ENCODE measurements at regions not wholly inside any gene's neighbourhood (a gene's known extent, or its start where the extent isn't known, plus 50 kb on each side); places are given as distances from the start of the nearest gene placed in this dataset.

DNA sequence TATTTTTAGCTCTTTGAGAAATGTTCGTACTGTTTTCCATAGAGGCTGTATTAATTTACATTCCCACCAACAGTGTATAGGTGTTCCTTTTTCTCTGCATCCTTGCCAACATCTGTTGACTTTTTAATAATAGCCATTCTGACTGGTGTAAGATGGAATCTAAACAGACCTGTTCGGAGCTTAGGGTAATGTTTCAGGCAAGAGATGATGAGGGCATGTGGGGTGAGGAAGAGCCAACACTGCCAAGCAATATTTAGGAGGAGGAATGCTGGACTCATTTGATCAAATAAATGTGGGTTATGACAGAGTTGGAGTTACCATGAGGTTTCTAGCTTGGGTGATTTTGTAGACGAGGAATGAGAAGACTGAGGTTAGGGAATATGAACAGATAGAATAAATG is 382.9 kb downstream of the KLF12 start:
- DNase-seq (ENCODE audit: low read depth), result no peak

DNA sequence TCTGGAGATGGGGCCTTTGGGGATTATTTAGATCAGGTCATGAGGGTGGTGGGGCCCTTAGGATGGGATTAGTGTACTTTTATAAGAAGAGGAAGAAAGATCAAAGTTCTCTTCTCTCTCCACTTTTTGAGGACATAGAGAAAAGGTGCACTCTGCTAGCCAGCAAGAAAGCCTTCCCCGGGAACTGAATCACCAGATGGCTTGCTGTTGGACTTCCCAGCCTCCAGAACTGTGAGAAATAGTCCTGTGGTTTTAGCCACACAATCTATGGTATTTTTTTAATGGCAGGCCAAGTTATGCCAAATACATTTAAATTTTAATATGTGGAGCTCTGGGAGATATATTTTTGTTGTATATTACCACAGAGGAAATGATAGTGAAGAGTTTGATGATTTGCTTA is 385.8 kb downstream of the KLF12 start:
- no peak for DNase-seq (ENCODE audit: low read depth)

DNA sequence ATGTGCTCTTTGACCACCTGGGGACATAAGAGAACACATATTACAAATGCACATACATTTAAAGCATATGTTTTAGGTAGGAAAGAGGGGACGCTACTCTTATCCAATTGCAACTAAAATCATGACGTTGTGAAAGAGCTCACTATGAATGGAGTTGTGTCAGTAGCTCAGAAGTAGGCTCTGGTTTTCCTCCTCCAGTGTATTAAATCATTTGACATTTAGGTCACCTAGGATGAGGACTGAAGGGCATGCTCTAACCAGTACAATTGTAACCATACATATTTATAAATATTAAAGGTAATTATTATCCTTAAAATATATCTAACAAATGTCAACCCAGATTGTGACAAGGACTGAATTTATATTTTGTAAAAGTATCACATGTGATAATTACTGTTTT is 389.0 kb downstream of the KLF12 start:
- DNase-seq (ENCODE audit: low read depth), result no peak

DNA sequence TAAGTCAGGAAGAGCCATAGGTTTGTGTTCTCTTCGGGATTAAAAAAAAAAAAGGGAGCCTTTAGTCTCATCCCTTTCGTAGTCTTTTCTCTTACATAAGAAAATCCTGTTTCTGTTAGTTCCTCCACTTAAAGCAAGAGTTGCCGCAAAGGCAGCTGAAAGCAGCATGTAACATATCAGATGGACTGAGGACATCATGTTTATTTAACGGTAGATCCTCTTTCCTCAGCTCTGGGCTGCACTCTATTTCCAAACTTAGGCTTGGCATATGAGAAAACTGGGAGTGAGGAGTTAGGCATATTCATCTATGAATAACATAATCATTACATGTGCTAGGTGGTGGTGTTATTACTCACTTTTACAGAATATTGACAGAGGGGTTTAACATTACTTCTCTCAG is 391.2 kb downstream of the KLF12 start:
- DNase-seq (ENCODE audit: low read depth), result no peak

DNA sequence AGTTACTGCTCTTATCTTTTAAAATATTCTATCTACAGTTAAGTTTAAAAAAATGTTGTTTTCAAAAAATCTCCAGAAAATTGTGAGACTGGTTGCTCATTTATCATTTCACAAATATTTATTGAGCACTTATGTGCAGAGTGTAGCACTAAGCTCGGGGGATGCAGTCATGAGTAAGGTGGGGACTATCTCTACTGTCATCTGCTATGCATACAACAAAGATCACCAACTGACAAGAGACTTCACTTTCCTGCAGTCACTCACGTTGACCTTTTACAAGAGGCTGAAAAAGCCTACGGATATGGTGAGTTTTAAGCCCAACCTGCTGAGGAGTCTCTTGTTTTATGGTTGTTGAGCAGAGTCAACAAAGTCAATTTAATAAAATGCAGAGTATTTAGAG is 392.5 kb downstream of the KLF12 start:
- no peak for DNase-seq (ENCODE audit: low read depth)

DNA sequence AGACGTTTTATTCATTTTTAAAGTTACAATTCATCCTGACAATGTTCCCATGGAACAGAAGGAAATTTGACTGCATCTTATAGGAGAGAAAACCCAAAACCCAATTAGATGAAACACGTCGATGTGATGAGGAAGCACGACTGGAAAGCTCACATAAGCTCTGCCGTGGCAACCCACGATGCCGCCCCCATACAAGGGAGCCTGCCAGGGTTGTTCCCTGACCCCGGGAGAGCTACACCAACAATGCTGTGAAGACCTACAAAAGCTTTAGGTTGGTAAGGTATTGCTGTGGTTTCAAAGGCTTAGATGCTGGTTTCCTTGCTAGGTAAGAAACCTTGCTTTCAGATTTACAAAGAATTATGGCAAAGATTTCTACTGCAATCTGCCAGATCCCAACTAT is 393.1 kb downstream of the KLF12 start:
- no peak for DNase-seq (ENCODE audit: low read depth)

DNA sequence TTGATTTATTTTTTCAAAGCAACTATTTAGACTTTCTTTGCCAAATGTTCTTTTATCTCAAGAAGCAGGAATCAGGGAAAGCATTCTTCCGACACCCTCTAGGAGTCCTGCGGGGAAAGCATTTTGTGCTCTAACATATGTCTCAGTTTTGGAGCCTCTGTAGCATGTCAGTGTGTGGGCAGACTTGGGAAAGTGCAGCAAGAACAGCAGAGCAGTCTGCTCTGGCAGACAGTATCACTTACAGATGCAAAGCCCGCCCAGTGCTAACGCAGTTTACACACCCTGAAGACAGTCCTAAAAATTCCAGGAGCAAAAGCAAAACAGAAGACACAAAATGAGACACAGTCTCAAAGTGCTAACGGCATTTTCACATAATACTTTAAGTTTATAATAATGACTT is 393.5 kb downstream of the KLF12 start:
- no peak for DNase-seq (ENCODE audit: low read depth)

DNA sequence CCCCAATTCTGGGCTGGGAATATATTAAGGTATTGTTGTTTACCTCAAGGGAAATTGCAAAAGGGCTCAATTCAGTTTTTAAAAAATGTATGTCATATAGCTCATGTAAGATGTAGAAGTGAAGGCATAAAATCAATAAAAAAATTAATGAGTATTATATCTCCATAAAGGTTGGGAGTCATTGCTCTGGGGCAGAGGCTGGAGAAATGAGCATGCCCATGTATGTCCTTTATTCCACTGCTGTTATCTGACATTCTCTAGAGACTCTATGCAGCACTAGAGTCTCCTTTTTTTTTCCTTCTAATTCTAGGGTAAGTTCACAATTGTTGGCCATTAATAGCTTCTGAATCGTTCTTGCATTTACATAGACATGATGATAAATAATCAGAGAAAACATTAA is 394.8 kb downstream of the KLF12 start:
- DNase-seq (ENCODE audit: low read depth), result no peak

DNA sequence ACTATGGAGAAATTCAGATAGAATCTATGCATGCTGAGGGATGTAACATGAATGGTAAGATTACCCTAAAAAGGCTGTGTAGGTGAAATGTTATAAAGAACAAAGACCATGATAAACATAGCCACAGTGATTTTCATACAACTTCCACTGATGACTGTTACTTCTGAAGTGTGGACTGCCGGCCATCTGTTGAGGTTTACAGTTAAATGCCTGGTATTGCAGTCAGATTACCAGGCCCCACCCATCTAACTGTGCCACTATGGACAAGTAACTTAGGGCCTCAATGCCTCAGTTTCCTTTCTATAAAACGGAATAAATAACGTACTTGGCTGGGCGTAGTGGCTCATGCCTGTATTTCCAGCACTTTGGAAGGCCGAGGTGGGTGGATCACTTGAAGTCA is 395.6 kb downstream of the KLF12 start:
- DNase-seq (ENCODE audit: low read depth), result no peak

DNA sequence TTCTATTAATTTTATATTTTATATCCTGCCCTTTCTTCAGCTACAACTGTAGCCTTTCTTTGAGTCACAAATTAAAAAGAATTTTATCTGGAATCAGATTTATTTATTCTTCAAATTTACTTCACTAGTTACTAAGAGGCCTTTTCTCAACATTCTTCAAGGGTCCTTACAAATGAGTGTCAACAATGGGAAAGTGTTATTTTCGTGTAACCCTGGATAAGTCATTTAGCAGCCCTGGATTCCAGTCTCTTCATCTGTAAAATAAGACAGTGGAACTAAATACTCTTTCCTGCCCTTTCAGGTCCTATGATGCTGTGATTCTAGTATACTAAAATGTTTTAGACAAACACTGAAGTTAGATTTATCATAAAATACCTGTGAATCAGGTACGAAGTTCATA is 397.0 kb downstream of the KLF12 start:
- DNase-seq (ENCODE audit: low read depth), result no peak

DNA sequence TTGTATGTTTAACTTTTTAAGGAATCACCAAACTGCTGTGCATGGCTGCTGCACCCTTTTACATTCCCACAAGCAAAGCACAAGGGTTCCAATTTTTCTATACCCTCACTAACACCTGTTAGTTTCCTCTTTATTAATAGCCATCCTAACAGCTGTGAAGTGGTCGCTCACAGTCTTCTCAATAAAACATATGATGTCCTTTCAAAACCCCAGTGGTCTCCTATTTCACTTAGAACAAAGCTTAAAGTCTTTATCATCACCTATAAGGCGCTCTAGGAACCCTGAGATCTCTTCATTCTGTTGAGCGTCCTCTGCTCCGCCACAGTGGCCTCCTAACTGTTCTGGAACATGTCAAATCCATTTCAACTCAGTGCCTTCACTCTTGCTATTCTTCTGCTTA is 400.5 kb downstream of the KLF12 start:
- no peak for DNase-seq (ENCODE audit: low read depth)

DNA sequence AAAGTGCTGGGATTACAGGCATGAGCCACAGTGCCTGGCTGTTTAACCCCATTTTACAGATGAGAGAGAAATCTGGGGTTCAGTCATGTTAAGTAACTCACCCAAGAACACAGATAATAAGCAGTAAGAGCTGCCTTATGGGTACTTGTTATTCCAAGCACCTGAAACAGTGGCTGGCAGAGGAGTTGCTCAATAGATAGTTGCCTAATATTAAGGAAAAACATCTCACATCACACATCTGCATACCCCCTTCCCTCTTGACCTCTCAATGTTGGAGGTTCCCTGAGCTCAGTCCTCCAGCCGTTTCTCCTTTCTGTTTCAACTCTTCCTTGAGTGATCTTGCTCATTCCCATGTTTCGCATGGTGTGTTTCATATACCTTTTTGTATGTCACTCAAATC is 401.9 kb downstream of the KLF12 start:
- no peak for DNase-seq (ENCODE audit: low read depth)

DNA sequence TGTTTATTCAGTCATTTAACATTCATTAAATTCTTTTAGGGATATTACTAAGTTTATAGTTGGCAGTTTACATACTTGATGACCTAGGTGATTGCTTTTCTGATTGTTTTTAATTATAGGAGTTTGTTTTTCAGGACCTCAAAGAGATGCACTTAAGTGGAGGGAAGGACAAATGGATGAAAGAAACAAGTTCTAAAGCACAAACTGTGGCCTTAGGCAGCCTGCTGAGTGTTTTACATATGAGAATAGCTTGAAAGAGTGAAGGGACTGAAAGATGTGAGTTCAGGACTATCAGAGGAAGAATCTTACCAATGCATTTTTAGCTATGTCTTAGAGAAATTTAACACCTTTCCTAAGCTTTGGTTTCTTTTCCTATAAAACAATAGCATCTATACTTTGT is 402.6 kb downstream of the KLF12 start:
- no peak for DNase-seq (ENCODE audit: low read depth)

DNA sequence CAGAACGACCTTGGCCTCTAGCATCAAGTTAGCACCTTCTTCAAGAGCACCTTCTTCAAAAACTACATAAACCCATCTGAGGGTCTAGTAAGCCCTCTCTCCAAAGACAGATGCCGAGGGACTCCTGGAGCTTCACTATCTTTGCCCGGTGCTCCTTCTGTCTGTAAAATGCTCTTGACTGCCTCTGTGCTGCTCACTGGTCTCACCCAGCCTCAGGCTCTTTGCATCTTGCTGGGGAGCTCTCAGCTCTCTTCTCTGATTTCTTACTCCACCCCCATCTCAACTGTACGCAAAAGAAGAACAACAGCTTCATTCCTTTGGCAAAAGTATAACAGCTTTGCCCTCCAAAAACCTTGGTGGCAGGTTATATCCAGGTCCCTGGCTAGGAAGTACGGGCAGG is 404.2 kb downstream of the KLF12 start:
- no peak for DNase-seq (ENCODE audit: low read depth)

DNA sequence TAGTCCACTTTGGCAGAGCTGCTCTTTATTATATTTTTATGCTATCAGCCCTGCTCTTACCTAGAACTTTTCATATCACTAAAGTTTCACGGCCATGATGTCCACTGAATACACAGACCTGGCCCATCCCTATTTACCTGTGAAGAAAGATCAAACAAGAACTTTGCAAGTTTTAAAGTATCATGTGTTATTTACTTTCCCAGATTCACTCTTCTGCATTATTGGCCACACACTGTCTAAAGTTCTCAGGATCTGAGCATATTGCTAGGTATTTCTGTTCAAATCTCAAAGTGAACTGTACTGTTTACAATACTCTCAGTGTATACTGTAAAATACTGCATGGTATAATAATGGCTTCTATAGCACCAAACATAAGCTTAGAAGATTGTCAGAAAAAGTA is 405.2 kb downstream of the KLF12 start:
- no peak for DNase-seq (ENCODE audit: low read depth)

DNA sequence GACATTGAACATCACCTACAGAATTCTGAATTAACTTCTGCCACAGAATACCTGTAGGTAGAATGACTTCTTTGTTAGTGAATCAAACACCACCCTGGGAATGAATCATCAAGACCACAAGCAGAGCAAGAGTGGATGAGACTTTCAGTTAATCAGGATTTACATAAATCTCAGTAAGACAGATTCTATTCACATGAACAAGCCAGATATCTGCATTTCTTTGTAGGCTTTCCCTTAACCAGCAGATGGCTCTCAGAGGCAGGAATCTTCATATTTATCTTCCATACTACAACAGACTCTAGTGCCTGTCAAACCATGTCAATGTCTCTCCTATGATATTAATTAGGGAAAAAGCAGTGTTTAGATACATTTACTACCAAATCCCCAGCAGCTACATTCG is 412.1 kb downstream of the KLF12 start:
- peak; percentile 81 for DNase-seq (ENCODE audit: low read depth)

DNA sequence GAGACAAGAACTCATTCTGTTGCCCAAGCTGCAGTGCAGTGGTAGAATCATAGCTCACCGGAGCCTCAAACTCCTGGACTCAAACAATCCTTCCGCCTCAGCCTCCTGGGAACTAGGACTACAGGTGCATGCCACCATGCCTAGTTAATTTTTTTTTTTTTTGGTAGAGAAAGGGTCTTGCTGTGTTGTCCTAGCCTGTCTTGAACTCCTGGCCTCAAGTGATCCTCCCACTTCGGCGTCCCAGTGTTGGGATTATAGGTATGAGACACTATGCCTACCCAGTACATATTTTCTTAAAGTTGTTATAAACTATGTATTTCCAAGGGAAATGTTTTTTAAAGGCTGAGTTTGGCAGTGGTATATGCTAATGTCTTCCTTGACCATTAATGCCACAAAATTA is 412.6 kb downstream of the KLF12 start:
- DNase-seq (ENCODE audit: low read depth), result no peak

DNA sequence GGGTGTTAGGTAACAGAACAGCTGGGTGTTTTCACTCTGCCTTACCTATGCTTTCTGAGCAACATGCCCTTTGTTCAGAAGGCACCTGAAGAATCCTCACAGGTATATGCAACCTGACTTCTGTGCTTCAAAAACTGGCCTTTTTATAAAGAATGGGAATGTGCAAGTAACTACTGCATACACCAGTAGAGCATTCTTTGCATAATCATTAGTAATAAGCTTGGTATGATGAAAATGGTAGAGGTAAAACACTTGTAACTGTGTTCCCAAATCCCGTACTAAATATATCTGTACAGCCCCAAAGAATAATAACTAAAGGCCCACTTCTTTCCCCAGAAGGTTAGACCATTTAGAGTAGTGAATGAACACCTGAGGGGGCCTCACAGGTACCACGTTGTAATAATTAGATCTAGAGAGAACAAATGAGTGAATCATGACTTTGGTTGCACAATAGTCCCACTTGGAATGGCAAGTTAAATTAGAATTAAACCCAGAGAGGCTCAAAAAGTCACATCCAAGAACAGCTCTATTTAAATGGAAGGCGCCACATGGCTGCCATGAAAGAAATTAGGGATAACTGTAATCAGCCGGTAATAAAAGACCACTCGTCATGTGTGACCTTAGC is 413.9 kb downstream of the KLF12 start:
- no peak for DNase-seq (ENCODE audit: low read depth)

DNA sequence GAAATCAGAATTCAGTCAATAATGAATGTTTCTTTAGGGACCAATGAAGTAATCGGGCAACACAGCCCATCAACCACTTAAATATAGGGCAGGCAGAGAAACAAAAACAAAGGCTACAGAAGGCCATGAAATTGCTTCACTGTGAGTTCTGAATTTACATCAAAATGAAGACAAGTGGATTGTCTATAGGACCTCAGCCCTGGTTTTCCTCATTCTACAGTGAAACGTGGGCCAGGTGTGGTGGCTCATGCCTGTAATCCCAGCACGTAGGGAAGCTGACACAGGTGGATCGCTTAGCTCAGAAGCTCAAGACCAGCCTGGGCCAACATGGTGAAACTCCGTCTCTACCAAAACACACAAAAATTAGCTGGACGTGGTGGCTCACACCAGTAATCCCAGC is 416.0 kb downstream of the KLF12 start:
- DNase-seq (ENCODE audit: low read depth), result no peak

DNA sequence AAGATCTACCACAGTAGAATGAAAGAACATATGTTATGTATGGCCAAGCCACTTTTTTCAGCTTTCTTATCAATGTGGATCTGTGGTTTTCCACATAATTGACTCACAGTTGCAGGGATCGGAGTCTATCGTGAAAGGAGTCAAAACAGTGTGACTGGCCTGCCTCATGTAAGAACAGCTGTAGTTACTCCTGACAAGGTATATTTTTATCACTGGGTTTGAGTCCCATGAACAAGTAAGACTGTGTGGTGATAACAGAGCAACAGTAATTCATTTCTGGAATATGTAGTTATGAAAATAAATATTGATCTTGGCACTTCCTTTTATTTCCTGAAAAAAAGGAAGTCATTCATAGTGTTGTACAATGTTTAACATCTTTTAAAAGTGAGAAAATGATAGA is 416.6 kb downstream of the KLF12 start:
- DNase-seq (ENCODE audit: low read depth), result peak; percentile 65

DNA sequence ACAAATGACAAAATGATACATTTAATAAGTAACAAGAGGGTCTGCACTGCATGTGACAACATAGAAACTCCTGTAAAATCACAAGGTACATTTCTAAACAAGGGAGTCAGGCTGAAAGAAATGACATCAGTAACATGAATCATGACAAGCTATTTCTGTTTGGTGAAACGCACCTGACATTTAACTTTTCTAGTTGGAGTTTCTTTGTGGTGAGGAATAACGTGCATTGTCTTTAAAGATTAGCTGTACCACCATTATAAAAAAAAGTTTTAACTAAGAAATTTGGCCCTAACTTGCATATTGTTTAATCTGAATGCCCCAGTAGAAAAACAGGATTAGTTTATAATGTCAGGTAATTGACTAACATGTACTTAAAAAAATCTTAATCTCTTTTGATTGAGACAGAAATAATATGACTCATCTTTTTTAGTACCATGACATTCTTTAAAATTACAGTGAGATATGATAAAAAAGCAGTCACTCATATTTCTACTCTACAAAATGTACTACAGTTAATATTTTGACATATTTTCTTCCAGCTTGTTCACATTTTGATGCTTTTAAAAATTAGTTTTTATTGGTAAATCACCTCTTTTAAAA is 418.2 kb downstream of the KLF12 start:
- DNase-seq (ENCODE audit: low read depth), result no peak

DNA sequence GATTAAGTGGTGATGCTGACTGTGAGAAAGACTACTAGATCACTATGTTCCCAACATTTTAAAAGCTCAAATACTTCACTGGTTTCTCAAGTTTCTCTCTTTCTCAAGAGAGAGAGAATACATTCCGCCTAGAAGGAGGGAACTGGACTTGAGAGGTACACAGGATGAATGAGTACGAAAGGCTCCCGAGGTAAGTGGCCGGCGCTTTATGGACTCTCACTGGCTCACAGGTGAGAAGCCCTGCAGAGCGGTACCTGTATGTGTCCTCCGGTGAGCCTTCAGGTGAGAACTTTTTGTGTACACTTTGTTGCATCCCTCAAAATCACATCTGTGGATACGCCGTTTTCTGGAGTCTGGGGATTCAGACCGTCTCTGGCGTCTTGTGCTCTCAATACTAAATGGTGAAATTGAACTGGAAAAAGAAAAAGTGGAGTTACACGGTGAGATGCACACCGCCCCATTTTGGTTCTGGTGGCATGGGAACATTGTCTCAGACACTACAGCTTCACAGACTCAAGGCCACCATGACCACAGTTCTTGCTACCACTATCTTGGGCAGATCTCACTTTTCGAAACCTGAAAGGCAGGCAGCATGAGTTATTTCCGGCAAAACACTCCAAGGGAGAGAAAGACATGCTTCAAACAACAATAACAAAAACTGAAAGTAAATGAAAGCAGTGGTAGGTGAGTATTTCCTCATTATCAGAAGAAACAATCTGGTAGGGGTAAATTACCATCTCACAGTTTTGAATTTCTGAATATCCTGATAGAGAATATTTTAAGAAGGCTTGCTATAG is 418.9 kb downstream of the KLF12 start:
- no peak for DNase-seq (ENCODE audit: low read depth)

DNA sequence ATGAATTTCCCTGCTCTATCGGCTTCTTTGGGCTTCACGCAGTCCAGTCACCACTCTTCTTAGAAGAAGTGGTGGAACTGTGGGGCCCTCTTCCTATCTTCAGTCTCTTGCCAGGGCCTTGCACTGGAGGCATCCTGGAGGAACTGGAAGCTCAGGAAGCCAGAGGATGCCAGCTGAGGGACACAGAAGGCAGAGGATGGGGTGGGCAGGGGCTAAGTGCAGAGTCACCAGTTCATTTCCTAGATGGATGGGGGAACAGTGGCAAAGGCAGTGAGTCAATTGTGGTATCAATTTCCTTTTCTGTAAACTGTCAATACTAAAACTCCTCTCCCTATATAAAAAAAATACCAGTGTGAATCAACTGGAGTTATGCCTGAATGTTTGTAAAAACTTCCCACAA is 419.7 kb downstream of the KLF12 start:
- no peak for DNase-seq (ENCODE audit: low read depth)

Measured in M059J (cell line).